ENCODE measurements at regions not wholly inside any gene's neighbourhood (a gene's known extent, or its start where the extent isn't known, plus 50 kb on each side); places are given as distances from the start of the nearest gene placed in this dataset.

GRCh38 chr3:31288224-31288623, 244.5 kb upstream of the STT3B start:
- H3K4me3 ChIP-seq (ENCODE audit: low read length): no peak overlapping the region

GRCh38 chr3:31288641-31289100, 244.1 kb upstream of the STT3B start:
- no peak for DNase-seq (ENCODE audit: low read depth, low spot score)
- no peak overlapping the region for H3K4me3 ChIP-seq (ENCODE audit: low read length)

More at GRCh38 chr3:31288224-31288623, 244.5 kb upstream of the STT3B start:
- no peak for DNase-seq (ENCODE audit: low read depth, low spot score)

- DNase-seq (ENCODE audit: low read depth, low spot score): peak; percentile 25
- H3K4me3 ChIP-seq (ENCODE audit: low read length): no peak overlapping the region
Measured at GRCh38 chr3:31289584-31289983, 243.1 kb upstream of the STT3B start.

GRCh38 chr3:31290046-31290445, 242.7 kb upstream of the STT3B start:
- H3K4me3 ChIP-seq (ENCODE audit: low read length): no peak overlapping the region
- no peak for DNase-seq (ENCODE audit: low read depth, low spot score)

- no peak for DNase-seq (ENCODE audit: low read depth, low spot score)
- H3K4me3 ChIP-seq (ENCODE audit: low read length): no peak overlapping the region
Measured at GRCh38 chr3:31291818-31292217, 240.9 kb upstream of the STT3B start.

- H3K4me3 ChIP-seq (ENCODE audit: low read length): no peak overlapping the region
- no peak for DNase-seq (ENCODE audit: low read depth, low spot score)
Measured at GRCh38 chr3:31294430-31295149, 238.1 kb upstream of the STT3B start.

GRCh38 chr3:31295150-31295765, 237.5 kb upstream of the STT3B start:
- no peak overlapping the region for H3K4me3 ChIP-seq (ENCODE audit: low read length)
- DNase-seq (ENCODE audit: low read depth, low spot score): no peak

- no peak overlapping the region for H3K4me3 ChIP-seq (ENCODE audit: low read length)
Measured at GRCh38 chr3:31297726-31298298, 234.9 kb upstream of the STT3B start.

GRCh38 chr3:31300456-31301443, 232.0 kb upstream of the STT3B start:
- H3K4me3 ChIP-seq (ENCODE audit: low read length): no peak overlapping the region
- no peak for DNase-seq (ENCODE audit: low read depth, low spot score)

More at GRCh38 chr3:31297726-31298298, 234.9 kb upstream of the STT3B start:
- no peak for DNase-seq (ENCODE audit: low read depth, low spot score)

- no peak overlapping the region for H3K4me3 ChIP-seq (ENCODE audit: low read length)
- DNase-seq (ENCODE audit: low read depth, low spot score): no peak
Measured at GRCh38 chr3:31302343-31302742, 230.4 kb upstream of the STT3B start.

GRCh38 chr3:31305340-31305739, 227.4 kb upstream of the STT3B start:
- DNase-seq (ENCODE audit: low read depth, low spot score): no peak
- H3K4me3 ChIP-seq (ENCODE audit: low read length): no peak overlapping the region

GRCh38 chr3:31307131-31307785, 225.5 kb upstream of the STT3B start:
- H3K4me3 ChIP-seq (ENCODE audit: low read length): no peak overlapping the region
- no peak for DNase-seq (ENCODE audit: low read depth, low spot score)

- H3K4me3 ChIP-seq (ENCODE audit: low read length): no peak overlapping the region
- no peak for DNase-seq (ENCODE audit: low read depth, low spot score)
Measured at GRCh38 chr3:31311559-31311958, 221.2 kb upstream of the STT3B start.

- DNase-seq (ENCODE audit: low read depth, low spot score): no peak
Measured at GRCh38 chr3:31312400-31312799, 220.3 kb upstream of the STT3B start.

GRCh38 chr3:31314258-31314657, 218.5 kb upstream of the STT3B start:
- no peak for DNase-seq (ENCODE audit: low read depth, low spot score)
- no peak overlapping the region for H3K4me3 ChIP-seq (ENCODE audit: low read length)

More at GRCh38 chr3:31312400-31312799, 220.3 kb upstream of the STT3B start:
- no peak overlapping the region for H3K4me3 ChIP-seq (ENCODE audit: low read length)

GRCh38 chr3:31319332-31319731, 213.4 kb upstream of the STT3B start:
- DNase-seq (ENCODE audit: low read depth, low spot score): no peak
- no peak overlapping the region for H3K4me3 ChIP-seq (ENCODE audit: low read length)

GRCh38 chr3:31321620-31322019, 211.1 kb upstream of the STT3B start:
- DNase-seq (ENCODE audit: low read depth, low spot score): no peak
- H3K4me3 ChIP-seq (ENCODE audit: low read length): no peak overlapping the region

GRCh38 chr3:31322460-31322859, 210.3 kb upstream of the STT3B start:
- DNase-seq (ENCODE audit: low read depth, low spot score): no peak

More at GRCh38 chr3:31322460-31322859, 210.3 kb upstream of the STT3B start:
- no peak overlapping the region for H3K4me3 ChIP-seq (ENCODE audit: low read length)
